Loucy (cell line): ENCODE measurements at regions not wholly inside any gene's neighbourhood (a gene's known extent, or its start where the extent isn't known, plus 50 kb on each side); places are given as distances from the start of the nearest gene placed in this dataset.

Experiments used
- H2AFZ ChIP-seq: fragments of 200-600 bp; sonication (generic); 2 replicates; pipeline ENCODE4 v1.6.0; 2016; ENCODE audit warnings: antibody characterized with exemption, mild to moderate bottlenecking, low read length, moderate library complexity
- H3F3A ChIP-seq: fragments of 200-600 bp; 2 replicates; pipeline ENCODE4 v1.6.0; 2016; ENCODE audit warnings: antibody characterized with exemption, low read depth, mild to moderate bottlenecking
- H3K27me3 ChIP-seq: fragments of 200-600 bp; sonication (generic); 2 replicates; pipeline ENCODE4 v1.6.1; 2014; ENCODE audit warnings: low read length, mild to moderate bottlenecking; ENCODE audit not compliant: insufficient read depth, poor library complexity, severe bottlenecking
- H3K36me3 ChIP-seq: fragments of 200-600 bp; sonication (generic); 2 replicates; pipeline ENCODE4 v1.6.1; 2016; ENCODE audit warnings: low read length; ENCODE audit not compliant: insufficient read depth
- H3K4me1 ChIP-seq: fragments of 200-600 bp; sonication (generic); 2 replicates; pipeline ENCODE4 v1.5.1; 2014; ENCODE audit warnings: low read length, mild to moderate bottlenecking; ENCODE audit not compliant: insufficient read depth, poor library complexity, severe bottlenecking
- H3K4me2 ChIP-seq: fragments of 200-600 bp; sonication (generic); 2 replicates; pipeline ENCODE4 v1.6.0; 2014; ENCODE audit warnings: antibody characterized with exemption, low read length, low read depth, mild to moderate bottlenecking; ENCODE audit not compliant: poor library complexity, severe bottlenecking
- H3K4me3 ChIP-seq: fragments of 200-600 bp; sonication (generic); 2 replicates; pipeline ENCODE4 v1.5.1; 2014; ENCODE audit warnings: low read length, mild to moderate bottlenecking, mixed read lengths; ENCODE audit not compliant: poor library complexity, severe bottlenecking
- H3K79me2 ChIP-seq: fragments of 200-600 bp; sonication (generic); 2 replicates; pipeline ENCODE4 v1.6.1; 2014; ENCODE audit warnings: low read length; ENCODE audit not compliant: insufficient read depth
- H3K9ac ChIP-seq: fragments of 200-600 bp; sonication (generic); 2 replicates; pipeline ENCODE4 v1.6.0; 2014; ENCODE audit warnings: mild to moderate bottlenecking, low read depth, low read length, moderate library complexity; ENCODE audit not compliant: poor library complexity, severe bottlenecking
- H3K9me2 ChIP-seq: fragments of 200-600 bp; sonication (generic); replicated peaks from 2 replicates; pipeline ENCODE4 v1.6.1; 2016; ENCODE audit warnings: low read depth, low read length, mixed read lengths
- H3K9me3 ChIP-seq: fragments of 200-600 bp; sonication (generic); 2 replicates; pipeline ENCODE4 v1.6.1; 2014; ENCODE audit warnings: mild to moderate bottlenecking, antibody characterized with exemption, low read length, low read depth; ENCODE audit not compliant: insufficient read depth
- H4K20me1 ChIP-seq: fragments of 200-600 bp; sonication (generic); 2 replicates; pipeline ENCODE4 v1.6.0; 2014; ENCODE audit warnings: antibody characterized with exemption, low read length, mild to moderate bottlenecking; ENCODE audit not compliant: insufficient read depth, poor library complexity, severe bottlenecking
- EZH2phosphoT487 ChIP-seq: fragments of 200-600 bp; IDR thresholded peaks from 2 replicates; pipeline ENCODE4 v1.6.1; 2018; ENCODE audit warnings: antibody characterized with exemption, mild to moderate bottlenecking, moderate library complexity, borderline replicate concordance
- TF ChIP-seq, protein P1 (sequence below): fragments of 200-600 bp; sonication (generic); conservative IDR thresholded peaks from 2 replicates; pipeline ENCODE4 v1.5.1; 2014; ENCODE audit warnings: mild to moderate bottlenecking, antibody characterized with exemption, low read length

DNA sequence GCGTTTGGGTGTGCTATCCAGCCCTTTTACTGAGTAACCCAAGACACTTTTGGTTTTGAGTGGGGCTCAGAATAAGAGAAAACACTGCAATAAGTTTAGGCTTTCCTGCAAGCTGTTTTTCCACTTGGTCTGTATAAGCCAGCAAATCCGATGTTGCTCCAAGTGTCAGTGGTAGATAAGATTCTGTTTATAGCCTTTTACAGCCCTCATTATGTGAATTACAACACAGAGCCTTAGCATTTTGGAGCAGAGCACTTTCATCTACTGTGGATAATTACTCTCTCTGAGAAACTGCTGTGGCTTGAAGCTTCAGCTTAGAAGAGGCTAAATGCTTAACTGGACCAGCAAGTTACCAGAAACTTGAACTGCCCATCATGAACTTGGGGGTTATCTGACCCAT lies 601.1 kb downstream of the JRKL start:
- TF ChIP-seq, protein P1, sequence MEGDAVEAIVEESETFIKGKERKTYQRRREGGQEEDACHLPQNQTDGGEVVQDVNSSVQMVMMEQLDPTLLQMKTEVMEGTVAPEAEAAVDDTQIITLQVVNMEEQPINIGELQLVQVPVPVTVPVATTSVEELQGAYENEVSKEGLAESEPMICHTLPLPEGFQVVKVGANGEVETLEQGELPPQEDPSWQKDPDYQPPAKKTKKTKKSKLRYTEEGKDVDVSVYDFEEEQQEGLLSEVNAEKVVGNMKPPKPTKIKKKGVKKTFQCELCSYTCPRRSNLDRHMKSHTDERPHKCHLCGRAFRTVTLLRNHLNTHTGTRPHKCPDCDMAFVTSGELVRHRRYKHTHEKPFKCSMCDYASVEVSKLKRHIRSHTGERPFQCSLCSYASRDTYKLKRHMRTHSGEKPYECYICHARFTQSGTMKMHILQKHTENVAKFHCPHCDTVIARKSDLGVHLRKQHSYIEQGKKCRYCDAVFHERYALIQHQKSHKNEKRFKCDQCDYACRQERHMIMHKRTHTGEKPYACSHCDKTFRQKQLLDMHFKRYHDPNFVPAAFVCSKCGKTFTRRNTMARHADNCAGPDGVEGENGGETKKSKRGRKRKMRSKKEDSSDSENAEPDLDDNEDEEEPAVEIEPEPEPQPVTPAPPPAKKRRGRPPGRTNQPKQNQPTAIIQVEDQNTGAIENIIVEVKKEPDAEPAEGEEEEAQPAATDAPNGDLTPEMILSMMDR, result no peak
- TF ChIP-seq EZH2phosphoT487, result no peak
- Histone ChIP-seq H3F3A (no peaks in the 10 kb centered on the region), H3K27me3 (no peaks in the 10 kb centered on the region), H3K9me2 (no peaks in the 10 kb centered on the region), H3K4me3 (no peak overlapping the region), H3K9ac (no peak overlapping the region), H3K4me2 (no peak overlapping the region), H3K4me1 (no peaks in the 10 kb centered on the region), H3K79me2 (no peaks in the 10 kb centered on the region), H2AFZ (no peak overlapping the region), H4K20me1 (no peaks in the 10 kb centered on the region), H3K36me3 (no peaks in the 10 kb centered on the region), H3K9me3 (no peaks in the 10 kb centered on the region)

DNA sequence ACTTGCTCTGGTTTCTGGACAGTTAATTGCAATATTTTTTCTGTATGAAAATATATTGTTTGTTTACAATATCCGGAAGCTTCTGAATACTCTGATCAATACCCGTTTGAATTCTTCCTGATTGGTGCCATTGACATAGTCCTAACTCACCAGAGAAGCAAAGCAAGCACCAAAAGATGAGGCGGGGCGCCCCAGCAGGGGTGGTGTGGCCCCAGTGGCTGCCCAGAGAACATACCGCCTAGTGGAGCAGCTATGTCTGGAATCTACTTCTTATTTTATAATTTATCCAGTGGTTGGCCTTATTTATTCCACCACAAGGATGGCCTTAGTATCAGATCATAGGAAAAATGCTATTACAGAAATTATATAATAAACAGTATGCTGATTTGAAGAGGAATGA lies 610.7 kb downstream of the JRKL start:
- no peaks in the 10 kb centered on the region for H3K9me3 ChIP-seq
- H3K4me3 ChIP-seq, result no peak overlapping the region
- no peak for TF ChIP-seq EZH2phosphoT487
- TF ChIP-seq, protein P1, result no peak
- H3K79me2 ChIP-seq, result no peaks in the 10 kb centered on the region
- no peaks in the 10 kb centered on the region for H3K27me3 ChIP-seq
- H2AFZ ChIP-seq, result no peak overlapping the region
- no peak overlapping the region for H3K4me2 ChIP-seq
- no peaks in the 10 kb centered on the region for H4K20me1 ChIP-seq
- no peaks in the 10 kb centered on the region for H3K36me3 ChIP-seq
- H3K4me1 ChIP-seq, result no peaks in the 10 kb centered on the region
- H3K9me2 ChIP-seq, result no peaks in the 10 kb centered on the region
- H3K9ac ChIP-seq, result no peak overlapping the region
- H3F3A ChIP-seq, result no peaks in the 10 kb centered on the region

DNA sequence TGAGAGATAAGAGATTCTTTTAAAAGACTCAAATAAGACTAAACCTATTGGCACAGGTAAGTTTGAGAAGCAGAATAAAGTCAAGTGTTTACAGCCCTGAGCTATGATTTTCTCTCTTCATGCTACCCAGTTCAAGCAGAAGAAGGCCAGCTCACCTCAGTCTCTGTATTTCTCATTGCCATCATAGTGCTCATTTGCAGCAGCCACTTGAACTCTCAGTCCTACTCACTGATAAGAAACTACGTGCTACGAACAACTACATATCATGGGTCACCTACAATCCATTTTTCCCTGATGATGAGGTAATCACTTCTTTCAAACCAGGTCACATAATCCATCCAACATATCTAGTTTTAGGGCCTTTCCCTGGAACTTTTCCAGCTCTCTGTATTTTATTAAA lies 617.5 kb downstream of the JRKL start:
- no peak overlapping the region for H2AFZ ChIP-seq
- no peaks in the 10 kb centered on the region for H3K9me3 ChIP-seq
- no peaks in the 10 kb centered on the region for H3K9me2 ChIP-seq
- no peak for TF ChIP-seq EZH2phosphoT487
- TF ChIP-seq, protein P1, result no peak
- H3K4me2 ChIP-seq, result no peak overlapping the region
- no peaks in the 10 kb centered on the region for H3K36me3 ChIP-seq
- H3K4me3 ChIP-seq, result no peak overlapping the region
- no peaks in the 10 kb centered on the region for H3K4me1 ChIP-seq
- no peaks in the 10 kb centered on the region for H3F3A ChIP-seq
- H3K79me2 ChIP-seq, result no peaks in the 10 kb centered on the region
- no peaks in the 10 kb centered on the region for H3K27me3 ChIP-seq
- no peaks in the 10 kb centered on the region for H4K20me1 ChIP-seq
- H3K9ac ChIP-seq, result no peak overlapping the region
